Spinal cord (tissue), 9 donors: ENCODE measurements at regions not wholly inside any gene's neighbourhood (a gene's known extent, or its start where the extent isn't known, plus 50 kb on each side); places are given as distances from the start of the nearest gene placed in this dataset.

ENCODE experiments used
- DNase-seq, 6 donors: peaks; one replicate each; pipeline versions ENCODE4 v3.0.0 to v3.0.0-alpha.2; 2013 to 2015; ENCODE audit warnings: low spot score in 6 of 6, low read depth in 4 of 6
- H3K27ac ChIP-seq: one replicate; pipeline ENCODE4 v1.5.1; 2013; ENCODE audit warnings: low read depth, low read length, control low read depth
- H3K27me3 ChIP-seq: one replicate; pipeline ENCODE4 v1.6.1; 2013; ENCODE audit warnings: low read length; ENCODE audit not compliant: control insufficient read depth, insufficient read depth
- H3K36me3 ChIP-seq: one replicate; pipeline ENCODE4 v1.6.1; 2013; ENCODE audit warnings: low read length; ENCODE audit not compliant: control insufficient read depth, insufficient read depth
- H3K4me1 ChIP-seq: one replicate; pipeline ENCODE4 v1.6.1; 2013; ENCODE audit warnings: low read length; ENCODE audit not compliant: control insufficient read depth, insufficient read depth
- H3K4me3 ChIP-seq: one replicate; pipeline ENCODE4 v1.5.1; 2013; ENCODE audit warnings: low read depth, low read length, control low read depth
- H3K9me3 ChIP-seq: one replicate; pipeline ENCODE4 v1.6.1; 2013; ENCODE audit warnings: low read length; ENCODE audit not compliant: control insufficient read depth, insufficient read depth
- WGBS: methylation state at CpG from one replicate; pipeline ENCODE4 v1.1.5; 2013; ENCODE audit warnings: missing lambda C conversion rate; ENCODE audit not compliant: insufficient coverage; 5-methylcytosine and 5-hydroxymethylcytosine counted together
- donor health status: healthy.

GRCh38 chr3:159091936-159092335, 290.1 kb downstream of the MFSD1 start:
- DNase-seq: no peak
- Histone ChIP-seq H3K36me3 (no peaks in the 10 kb centered on the region), H3K9me3 (no peaks in the 10 kb centered on the region), H3K27me3 (no peaks in the 10 kb centered on the region), H3K27ac (no peak overlapping the region), H3K4me3 (no peak overlapping the region), H3K4me1 (no peaks in the 10 kb centered on the region)

- Histone ChIP-seq H3K36me3 (no peaks in the 10 kb centered on the region), H3K9me3 (no peaks in the 10 kb centered on the region), H3K4me3 (no peak overlapping the region), H3K27me3 (no peaks in the 10 kb centered on the region), H3K27ac (no peak overlapping the region), H3K4me1 (no peaks in the 10 kb centered on the region)
- no CpG with 5 or more reads among the region's 1 CpG for WGBS
- DNase-seq: no peak
These were observed 300.1 kb downstream of the MFSD1 start for GRCh38 chr3:159102001-159102400.

- no peaks in the 10 kb centered on the region for H3K36me3 ChIP-seq
- no peaks in the 10 kb centered on the region for H3K4me1 ChIP-seq
- H3K27me3 ChIP-seq: no peaks in the 10 kb centered on the region
- no peak overlapping the region for H3K4me3 ChIP-seq
- no peaks in the 10 kb centered on the region for H3K9me3 ChIP-seq
- H3K27ac ChIP-seq: no peak overlapping the region
- peak in 1 of 6 donors; percentile 10 for DNase-seq
These were observed 310.9 kb downstream of the MFSD1 start for GRCh38 chr3:159112724-159113123.

- no peak overlapping the region for H3K4me3 ChIP-seq
- H3K4me1 ChIP-seq: no peaks in the 10 kb centered on the region
- no peaks in the 10 kb centered on the region for H3K27me3 ChIP-seq
- no peaks in the 10 kb centered on the region for H3K36me3 ChIP-seq
- no peak overlapping the region for H3K27ac ChIP-seq
- WGBS: 46% methylated on average over 4 of the region's 6 CpGs
- no peaks in the 10 kb centered on the region for H3K9me3 ChIP-seq
- DNase-seq: peak in 1 of 6 donors; percentile 49
These were observed 311.5 kb downstream of the MFSD1 start for GRCh38 chr3:159113221-159113875.

GRCh38 chr3:159114582-159114981, 312.7 kb downstream of the MFSD1 start:
- 88% methylated on average over 5 of the region's 6 CpGs for WGBS
- no peak for DNase-seq
- H3K4me3 ChIP-seq: no peak overlapping the region
- H3K9me3 ChIP-seq: no peaks in the 10 kb centered on the region
- no peak overlapping the region for H3K27ac ChIP-seq
- no peaks in the 10 kb centered on the region for H3K36me3 ChIP-seq
- H3K4me1 ChIP-seq: no peaks in the 10 kb centered on the region
- no peaks in the 10 kb centered on the region for H3K27me3 ChIP-seq

- Histone ChIP-seq H3K4me3 (no peak overlapping the region), H3K4me1 (no peaks in the 10 kb centered on the region), H3K27me3 (no peaks in the 10 kb centered on the region), H3K9me3 (no peaks in the 10 kb centered on the region), H3K36me3 (no peaks in the 10 kb centered on the region), H3K27ac (no peak overlapping the region)
- no peak for DNase-seq
- 100% methylated on average over 1 of the region's 1 CpG for WGBS
These were observed 322.0 kb downstream of the MFSD1 start for GRCh38 chr3:159123877-159124276.

- no peaks in the 10 kb centered on the region for H3K27me3 ChIP-seq
- WGBS: 77% methylated on average over 3 of the region's 5 CpGs
- H3K27ac ChIP-seq: no peak overlapping the region
- no peak overlapping the region for H3K4me3 ChIP-seq
- no peaks in the 10 kb centered on the region for H3K36me3 ChIP-seq
- no peaks in the 10 kb centered on the region for H3K4me1 ChIP-seq
- DNase-seq: no peak
- no peaks in the 10 kb centered on the region for H3K9me3 ChIP-seq
These were observed 324.6 kb downstream of the MFSD1 start for GRCh38 chr3:159126261-159127020.

- Histone ChIP-seq H3K4me3 (no peak overlapping the region), H3K4me1 (no peaks in the 10 kb centered on the region), H3K27ac (no peak overlapping the region), H3K27me3 (no peaks in the 10 kb centered on the region), H3K9me3 (no peaks in the 10 kb centered on the region), H3K36me3 (no peaks in the 10 kb centered on the region)
- no peak for DNase-seq
These were observed 325.2 kb downstream of the MFSD1 start for GRCh38 chr3:159127021-159127392.

- no peaks in the 10 kb centered on the region for H3K9me3 ChIP-seq
- DNase-seq: no peak
- no peak overlapping the region for H3K4me3 ChIP-seq
- 44% methylated on average over 2 of the region's 3 CpGs for WGBS
- no peaks in the 10 kb centered on the region for H3K27me3 ChIP-seq
- H3K36me3 ChIP-seq: no peaks in the 10 kb centered on the region
- no peak overlapping the region for H3K27ac ChIP-seq
- no peaks in the 10 kb centered on the region for H3K4me1 ChIP-seq
These were observed 326.8 kb downstream of the MFSD1 start for GRCh38 chr3:159128628-159129027.

- H3K27ac ChIP-seq: no peak overlapping the region
- 0% methylated on average over 1 of the region's 1 CpG for WGBS
- H3K4me1 ChIP-seq: no peaks in the 10 kb centered on the region
- H3K4me3 ChIP-seq: no peak overlapping the region
- H3K9me3 ChIP-seq: no peaks in the 10 kb centered on the region
- H3K36me3 ChIP-seq: no peaks in the 10 kb centered on the region
- H3K27me3 ChIP-seq: no peaks in the 10 kb centered on the region
- DNase-seq: no peak
These were observed 328.3 kb downstream of the MFSD1 start for GRCh38 chr3:159130108-159130507.
